IPS-15b (cell line): ENCODE measurements at regions not wholly inside any gene's neighbourhood (a gene's known extent, or its start where the extent isn't known, plus 50 kb on each side); places are given as distances from the start of the nearest gene placed in this dataset.

Experiments used
- H3K27me3 ChIP-seq: one replicate; pipeline ENCODE4 v1.6.1; 2013; ENCODE audit warnings: low read length; ENCODE audit not compliant: control insufficient read depth, insufficient read depth
- H3K36me3 ChIP-seq: one replicate; pipeline ENCODE4 v1.6.1; 2013; ENCODE audit warnings: low read length; ENCODE audit not compliant: control insufficient read depth, insufficient read depth
- H3K4me1 ChIP-seq: one replicate; pipeline ENCODE4 v1.6.1; 2013; ENCODE audit warnings: mild to moderate bottlenecking, low read length; ENCODE audit not compliant: control insufficient read depth, insufficient read depth
- H3K4me3 ChIP-seq: one replicate; pipeline ENCODE4 v1.5.1; 2013; ENCODE audit warnings: low read depth, low read length
- H3K9ac ChIP-seq: one replicate; pipeline ENCODE4 v1.6.1; 2013; ENCODE audit warnings: low read depth, mild to moderate bottlenecking, low read length
- H3K9me3 ChIP-seq: one replicate; pipeline ENCODE4 v1.6.1; 2013; ENCODE audit warnings: mild to moderate bottlenecking, low read length; ENCODE audit not compliant: control insufficient read depth, insufficient read depth

DNA sequence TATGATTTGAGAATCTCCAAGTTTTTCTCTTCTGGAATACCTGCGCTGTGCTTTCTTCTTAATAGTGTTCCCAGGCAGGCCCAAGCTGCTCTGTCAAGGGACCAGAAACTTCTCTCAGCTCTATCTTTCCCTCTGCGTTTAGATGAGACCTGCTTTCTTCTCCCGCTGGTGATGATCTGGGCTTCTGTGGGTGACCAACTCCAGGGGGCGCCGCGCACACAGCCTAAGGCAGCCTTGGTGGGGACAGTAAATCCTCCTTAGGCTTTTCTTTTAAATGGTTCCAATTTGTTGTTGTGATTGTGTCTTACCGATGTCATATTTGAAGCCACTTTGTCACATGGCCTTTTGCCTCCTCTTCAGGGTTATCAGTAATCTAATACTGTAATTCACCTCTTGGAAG lies 439.4 kb upstream of the KLF12 start:
- Histone ChIP-seq H3K4me3 (no peak overlapping the region), H3K9me3 (no peaks in the 10 kb centered on the region)

DNA sequence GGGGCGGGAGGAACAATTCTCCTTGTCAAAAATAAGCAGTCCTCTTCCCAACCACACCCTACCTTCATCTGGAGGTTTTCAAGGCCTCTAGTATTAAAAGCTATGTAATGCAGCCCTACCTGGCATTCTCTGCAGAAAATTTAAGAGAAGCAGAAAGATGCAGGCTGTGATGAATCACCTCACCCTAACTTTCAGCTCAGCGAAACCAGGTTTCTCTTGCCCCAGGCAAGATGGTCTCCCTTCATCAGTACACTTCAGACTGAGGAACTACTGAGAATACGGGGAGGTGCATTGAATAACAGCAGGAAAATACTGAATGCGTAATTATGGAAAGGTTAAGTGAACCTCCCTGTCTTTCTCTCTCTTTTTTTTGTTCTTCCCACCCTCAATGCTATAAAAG lies 437.6 kb upstream of the KLF12 start:
- H3K27me3 ChIP-seq = peaks cover 13% of the 10 kb centered on the region

More for the DNA sequence above, 439.4 kb upstream of the KLF12 start:
- Histone ChIP-seq H3K27me3 (peaks cover 13% of the 10 kb centered on the region), H3K36me3 (no peaks in the 10 kb centered on the region), H3K9ac (no peak overlapping the region), H3K4me1 (peaks cover 3% of the 10 kb centered on the region)

DNA sequence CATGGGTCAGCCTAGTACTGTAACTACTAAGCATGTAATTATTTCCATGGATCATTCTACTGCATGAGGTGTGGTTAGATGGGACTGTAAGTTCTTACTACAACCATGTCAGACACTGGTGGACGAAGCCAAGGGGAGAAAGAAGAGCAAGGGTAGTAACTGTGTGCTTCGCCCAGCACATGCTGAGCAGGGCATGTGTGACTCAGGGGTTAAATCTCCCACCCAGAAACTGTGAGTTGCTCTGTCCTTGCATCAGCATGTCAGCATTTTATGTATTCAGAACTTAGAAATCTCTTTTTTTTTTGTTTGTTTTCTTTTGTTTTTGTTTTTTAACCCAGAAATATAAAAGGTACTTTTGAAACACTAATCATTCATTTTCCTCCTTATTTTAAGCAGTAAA lies 436.6 kb upstream of the KLF12 start:
- no peaks in the 10 kb centered on the region for H3K36me3 ChIP-seq
- H3K4me1 ChIP-seq = no peaks in the 10 kb centered on the region
- H3K9ac ChIP-seq = no peak overlapping the region
- peaks cover 8% of the 10 kb centered on the region for H3K27me3 ChIP-seq
- H3K4me3 ChIP-seq = no peak overlapping the region
- no peaks in the 10 kb centered on the region for H3K9me3 ChIP-seq

More for the DNA sequence above, 437.6 kb upstream of the KLF12 start:
- Histone ChIP-seq H3K36me3 (no peaks in the 10 kb centered on the region), H3K9ac (no peak overlapping the region), H3K9me3 (no peaks in the 10 kb centered on the region), H3K4me1 (peaks cover 3% of the 10 kb centered on the region), H3K4me3 (no peak overlapping the region)

DNA sequence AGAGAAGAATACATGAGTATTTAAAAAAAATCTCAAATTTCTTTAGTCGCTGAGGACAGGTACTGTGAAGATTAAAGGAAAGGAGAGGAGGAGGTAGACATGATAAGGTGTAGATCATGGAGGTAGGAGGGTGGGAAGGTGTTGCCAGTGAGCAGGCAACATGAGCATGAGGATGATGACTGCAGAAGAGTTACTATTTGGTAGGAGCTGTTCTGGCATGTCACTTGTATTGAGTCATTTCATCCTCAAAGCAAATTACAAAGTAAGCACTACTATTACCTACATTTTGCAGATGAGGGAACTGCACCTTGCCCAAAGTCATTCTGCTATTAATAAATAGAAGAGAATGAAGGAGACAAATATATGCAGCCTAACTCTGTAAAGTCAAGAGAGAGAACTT lies 435.8 kb upstream of the KLF12 start:
- Histone ChIP-seq H3K27me3 (peaks cover 5% of the 10 kb centered on the region), H3K36me3 (no peaks in the 10 kb centered on the region), H3K9me3 (no peaks in the 10 kb centered on the region), H3K4me3 (no peak overlapping the region), H3K9ac (no peak overlapping the region), H3K4me1 (no peaks in the 10 kb centered on the region)

DNA sequence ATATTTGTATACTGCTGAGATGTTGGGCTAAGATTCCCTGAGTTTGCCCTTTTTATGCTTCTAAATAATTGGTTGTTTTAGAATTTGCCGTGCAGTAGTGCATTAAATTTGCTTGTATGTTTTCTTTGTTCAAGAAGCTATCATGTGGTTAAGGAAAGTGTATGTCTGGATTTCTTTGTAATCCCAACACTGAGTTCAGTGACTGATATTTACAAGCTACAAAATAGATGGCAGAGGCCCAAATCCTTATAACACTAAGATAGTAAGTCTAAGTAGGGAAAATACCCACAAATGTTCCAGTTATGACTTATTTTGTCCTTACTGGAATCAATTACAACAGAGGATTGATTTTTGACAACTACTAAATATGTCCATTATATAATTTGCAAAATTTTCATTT lies 435.0 kb upstream of the KLF12 start:
- no peaks in the 10 kb centered on the region for H3K36me3 ChIP-seq
- no peak overlapping the region for H3K4me3 ChIP-seq
- H3K9me3 ChIP-seq = no peaks in the 10 kb centered on the region
- no peaks in the 10 kb centered on the region for H3K27me3 ChIP-seq
- H3K9ac ChIP-seq = no peak overlapping the region
- no peaks in the 10 kb centered on the region for H3K4me1 ChIP-seq

DNA sequence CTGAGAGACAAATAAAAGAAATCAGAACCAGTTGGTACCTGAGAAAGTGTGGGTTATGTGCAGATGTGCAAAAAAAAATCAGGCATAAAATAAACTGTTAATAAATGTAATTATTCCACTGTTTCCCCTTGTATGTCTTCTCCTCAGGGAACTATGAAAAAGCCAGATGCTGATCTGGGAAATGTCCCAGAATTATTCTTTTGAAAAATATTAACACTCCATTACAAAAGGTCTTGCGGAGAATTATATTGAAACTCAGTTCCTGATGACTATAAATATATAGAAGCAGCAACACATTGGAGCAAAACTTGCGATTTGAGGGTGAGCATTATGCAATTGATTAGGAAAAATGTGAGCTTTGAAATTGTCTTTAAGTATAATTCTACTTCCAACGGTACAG lies 433.3 kb upstream of the KLF12 start:
- Histone ChIP-seq H3K9ac (no peak overlapping the region), H3K4me1 (no peaks in the 10 kb centered on the region), H3K9me3 (no peaks in the 10 kb centered on the region), H3K4me3 (no peak overlapping the region), H3K27me3 (no peaks in the 10 kb centered on the region), H3K36me3 (no peaks in the 10 kb centered on the region)

DNA sequence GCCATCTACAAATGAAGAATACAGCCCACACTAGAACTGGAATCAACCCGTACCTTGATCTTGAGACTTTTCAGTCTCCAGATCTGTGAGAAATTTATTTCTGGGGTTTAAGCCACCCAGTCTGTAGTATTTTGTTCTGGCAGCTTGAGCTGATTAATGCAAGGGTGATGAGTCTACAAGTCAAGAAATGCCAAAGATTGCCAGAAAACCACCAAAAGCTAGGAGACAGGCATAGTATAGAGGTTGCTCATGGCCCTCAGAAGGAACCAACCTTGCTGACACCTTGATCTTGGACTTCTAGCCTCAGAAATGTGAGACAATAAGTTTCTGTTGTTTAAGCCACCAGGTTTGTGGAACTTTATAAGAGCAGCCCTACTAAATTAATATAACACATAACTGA lies 428.2 kb upstream of the KLF12 start:
- no peaks in the 10 kb centered on the region for H3K9me3 ChIP-seq
- no peak overlapping the region for H3K4me3 ChIP-seq
- H3K4me1 ChIP-seq = no peaks in the 10 kb centered on the region
- H3K9ac ChIP-seq = no peak overlapping the region
- no peaks in the 10 kb centered on the region for H3K27me3 ChIP-seq
- no peaks in the 10 kb centered on the region for H3K36me3 ChIP-seq

DNA sequence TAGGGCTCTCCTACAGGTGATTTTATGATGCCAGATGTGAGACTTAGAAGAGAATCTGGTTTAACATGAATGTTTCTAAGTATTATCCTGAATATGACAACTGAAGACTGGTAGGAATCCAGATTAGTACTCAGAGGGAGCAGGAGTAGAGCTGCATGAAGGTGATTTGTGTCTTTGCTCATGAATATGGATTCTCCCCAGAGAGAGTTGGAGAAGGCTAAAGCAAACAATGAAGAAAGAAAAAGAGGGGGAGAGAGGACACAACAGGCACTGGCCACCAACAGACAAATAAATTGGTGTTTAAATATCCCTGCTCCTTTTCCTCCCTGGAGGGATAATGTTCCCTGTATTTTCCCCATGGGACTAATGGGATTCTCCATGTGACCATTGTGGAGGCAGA lies 427.0 kb upstream of the KLF12 start:
- H3K9ac ChIP-seq = no peak overlapping the region
- H3K4me1 ChIP-seq = no peaks in the 10 kb centered on the region
- H3K36me3 ChIP-seq = no peaks in the 10 kb centered on the region
- no peaks in the 10 kb centered on the region for H3K27me3 ChIP-seq
- no peak overlapping the region for H3K4me3 ChIP-seq
- no peaks in the 10 kb centered on the region for H3K9me3 ChIP-seq

DNA sequence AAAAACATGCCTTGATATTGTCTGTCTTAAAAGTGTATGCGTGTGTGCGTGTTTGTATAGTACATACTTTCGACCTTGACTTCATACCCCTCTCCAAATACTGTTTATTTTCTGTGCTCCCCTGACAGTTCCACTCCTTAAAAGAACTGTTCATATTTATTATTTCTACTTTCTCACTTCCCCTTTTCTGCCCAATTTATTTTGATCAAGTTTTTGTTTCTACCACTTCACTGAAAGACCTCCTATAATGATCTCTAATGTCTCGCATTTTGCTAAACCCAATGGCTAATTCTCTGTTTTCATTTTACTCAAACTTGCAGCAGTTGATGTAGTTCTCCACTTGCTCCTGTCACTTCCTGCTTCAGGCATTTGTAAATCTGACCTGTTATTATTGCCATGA lies 426.1 kb upstream of the KLF12 start:
- Histone ChIP-seq H3K9me3 (no peaks in the 10 kb centered on the region), H3K4me1 (no peaks in the 10 kb centered on the region), H3K4me3 (no peak overlapping the region), H3K9ac (no peak overlapping the region), H3K27me3 (no peaks in the 10 kb centered on the region), H3K36me3 (no peaks in the 10 kb centered on the region)

DNA sequence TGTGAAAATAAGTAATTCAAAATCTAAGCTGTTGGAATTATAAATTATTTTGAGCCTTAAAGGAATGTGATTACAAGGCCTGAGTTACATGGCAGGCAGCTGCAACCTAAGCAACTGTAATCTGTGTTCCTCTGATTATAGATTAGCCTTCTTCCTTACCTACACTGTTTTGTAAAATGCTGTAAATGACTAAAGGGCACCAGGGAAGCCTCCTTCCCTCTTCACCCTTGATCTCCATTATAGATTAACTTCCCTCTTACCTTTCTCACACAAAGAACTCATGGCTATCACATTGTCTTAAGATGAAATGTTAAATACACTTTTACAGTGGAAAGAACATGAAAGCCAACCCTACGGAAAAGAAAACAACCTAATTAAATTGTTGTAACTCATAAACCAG lies 423.7 kb upstream of the KLF12 start:
- H3K9me3 ChIP-seq = no peaks in the 10 kb centered on the region
- no peaks in the 10 kb centered on the region for H3K27me3 ChIP-seq
- no peak overlapping the region for H3K9ac ChIP-seq
- no peaks in the 10 kb centered on the region for H3K4me1 ChIP-seq
- no peaks in the 10 kb centered on the region for H3K36me3 ChIP-seq
- no peak overlapping the region for H3K4me3 ChIP-seq

DNA sequence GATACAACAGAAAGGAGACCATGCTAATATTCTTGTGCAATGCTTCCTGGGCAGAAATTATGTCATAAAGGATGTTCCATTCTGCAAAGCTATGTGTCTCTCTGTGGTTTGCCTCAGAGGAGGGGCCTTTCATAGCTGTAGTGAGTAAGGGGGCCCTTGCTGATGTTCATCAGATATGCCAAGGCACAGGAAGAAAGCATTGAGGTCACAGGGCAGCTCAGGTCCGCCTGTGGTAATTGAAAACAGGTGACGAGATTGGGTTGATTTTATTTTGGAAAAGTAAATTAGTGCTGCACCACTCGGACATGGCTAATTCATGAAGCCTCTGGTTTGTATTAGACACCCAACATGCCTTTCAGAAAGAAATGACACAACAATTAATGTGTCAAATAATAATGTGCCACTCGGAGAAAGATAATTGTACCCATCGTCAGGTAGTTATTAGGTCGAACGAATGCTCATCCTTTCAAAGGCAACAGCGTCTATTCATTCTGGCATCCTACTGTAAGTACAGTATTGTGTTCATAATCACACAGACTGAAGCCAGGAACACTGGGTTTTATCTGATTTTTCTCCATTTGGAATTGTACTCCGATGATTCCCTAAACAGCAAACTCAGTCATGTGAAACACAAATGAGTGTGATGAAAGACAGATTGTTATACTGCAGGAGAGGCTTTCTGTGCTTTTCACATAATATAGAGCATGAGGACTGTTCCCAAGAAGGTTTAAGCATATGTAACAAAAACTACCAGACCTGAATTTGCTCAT lies 421.6 kb upstream of the KLF12 start:
- Histone ChIP-seq H3K4me1 (no peaks in the 10 kb centered on the region), H3K9ac (no peak overlapping the region), H3K27me3 (no peaks in the 10 kb centered on the region), H3K36me3 (no peaks in the 10 kb centered on the region), H3K9me3 (no peaks in the 10 kb centered on the region), H3K4me3 (no peak overlapping the region)

DNA sequence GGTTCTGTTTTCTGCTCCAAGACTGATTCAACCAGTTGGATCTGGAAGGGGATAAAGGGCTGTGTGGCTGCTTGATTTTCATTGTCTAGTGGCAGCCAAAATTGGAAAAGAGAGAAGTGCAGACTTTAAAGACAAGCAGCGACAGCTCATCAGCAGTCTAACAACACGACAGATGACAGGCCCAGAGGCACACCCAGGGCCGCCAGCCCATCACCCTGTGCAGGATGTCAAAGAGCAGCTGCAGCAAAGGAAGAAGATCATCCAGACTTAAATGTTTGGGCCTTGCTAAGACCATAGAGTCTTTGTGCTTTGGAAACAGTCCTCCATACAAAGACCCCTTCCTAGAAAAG lies 421.0 kb upstream of the KLF12 start:
- Histone ChIP-seq H3K9ac (no peak overlapping the region), H3K36me3 (no peaks in the 10 kb centered on the region), H3K9me3 (no peaks in the 10 kb centered on the region), H3K4me1 (no peaks in the 10 kb centered on the region), H3K27me3 (no peaks in the 10 kb centered on the region), H3K4me3 (no peak overlapping the region)
